IMR-90 (cell line): ENCODE measurements at regions not wholly inside any gene's neighbourhood (a gene's known extent, or its start where the extent isn't known, plus 50 kb on each side); places are given as distances from the start of the nearest gene placed in this dataset.

Experiments
- ATAC-seq: fragments of 200-7000 bp; cut with Tn5 transposase; 2 replicates; pipeline ENCODE4 v1.9.1; 2020; ENCODE audit warnings: low read depth, mild to moderate bottlenecking, moderate library complexity
- BruUV-seq: library from RNA; stranded (reverse); fragments of 400-500 nt; replicated peaks from 2 replicates; lab custom pipeline; 2021; lab: Mats Ljungman, UMichigan
- CTCF ChIA-PET: fragments of 300-600 bp; formaldehyde crosslinking; extraction: SDS; loops from one replicate; lab custom pipeline; 2021; ENCODE audit warnings: antibody characterized with exemption; lab: Yijun Ruan, JAX
- POLR2A ChIA-PET: fragments of 300-600 bp; sonication (Branson Sonifier 250); formaldehyde crosslinking; loops from one replicate; lab custom pipeline; 2022; ENCODE audit warnings: antibody characterized with exemption; ENCODE audit not compliant: unreplicated experiment; lab: Charles Lee
- DNase-seq: peaks from one replicate; pipeline ENCODE4 v3.0.0; 2013
- H2AFZ ChIP-seq: replicated peaks from 2 replicates; pipeline ENCODE3; 2013; ENCODE audit warnings: low read length, mild to moderate bottlenecking; ENCODE audit not compliant: poor library complexity
- H2AK5ac ChIP-seq: 2 replicates; pipeline ENCODE4 v1.6.1; 2013; ENCODE audit warnings: low read depth, low read length, inconsistent platforms
- H2AK9ac ChIP-seq: replicated peaks from 2 replicates; pipeline ENCODE3; 2013; ENCODE audit warnings: mild to moderate bottlenecking, low read depth, low read length, moderate library complexity; ENCODE audit not compliant: poor library complexity
- H2BK120ac ChIP-seq: 2 replicates; pipeline ENCODE4 v1.6.1; 2013; ENCODE audit warnings: low read depth, low read length, inconsistent platforms
- H2BK15ac ChIP-seq: 3 replicates; pipeline ENCODE4 v1.6.1; 2013; ENCODE audit warnings: low read depth, low read length, inconsistent platforms
- H2BK20ac ChIP-seq: 2 replicates; pipeline ENCODE4 v1.6.1; 2013; ENCODE audit warnings: low read depth, mild to moderate bottlenecking, inconsistent platforms, low read length, moderate library complexity
- H2BK5ac ChIP-seq: 2 replicates; pipeline ENCODE4 v1.6.1; 2013; ENCODE audit warnings: mild to moderate bottlenecking, low read depth, low read length, inconsistent platforms; ENCODE audit not compliant: poor library complexity, severe bottlenecking
- H3K14ac ChIP-seq: replicated peaks from 2 replicates; pipeline ENCODE4 v1.6.1; 2013; ENCODE audit warnings: low read depth, low read length, inconsistent platforms
- H3K18ac ChIP-seq: 2 replicates; pipeline ENCODE4 v1.6.1; 2013; ENCODE audit warnings: low read depth, low read length, control low read depth
- H3K23ac ChIP-seq: 2 replicates; pipeline ENCODE4 v1.6.1; 2013; ENCODE audit warnings: low read depth, low read length, inconsistent platforms
- H3K27ac ChIP-seq: 2 replicates; pipeline ENCODE4 v1.5.1; 2013; ENCODE audit warnings: mild to moderate bottlenecking, control low read depth, low read length; ENCODE audit not compliant: insufficient read depth
- H3K27me3 ChIP-seq: 2 replicates; pipeline ENCODE4 v1.6.1; 2013; ENCODE audit warnings: low read length; ENCODE audit not compliant: control insufficient read depth, insufficient read depth
- H3K36me3 ChIP-seq: 2 replicates; pipeline ENCODE4 v1.6.1; 2013; ENCODE audit warnings: low read length, mixed read lengths; ENCODE audit not compliant: control insufficient read depth, insufficient read depth
- H3K4ac ChIP-seq: 2 replicates; pipeline ENCODE4 v1.6.1; 2013; ENCODE audit warnings: low read depth, low read length, inconsistent platforms
- H3K4me1 ChIP-seq: 2 replicates; pipeline ENCODE4 v1.6.1; 2013; ENCODE audit warnings: low read length, mixed read lengths; ENCODE audit not compliant: control insufficient read depth, insufficient read depth
- H3K4me2 ChIP-seq: 2 replicates; pipeline ENCODE4 v1.6.1; 2013; ENCODE audit warnings: low read depth, mild to moderate bottlenecking, control low read depth, low read length, moderate library complexity
- H3K4me3 ChIP-seq: 2 replicates; pipeline ENCODE4 v1.5.1; 2013; ENCODE audit warnings: low read depth, mild to moderate bottlenecking, control low read depth, low read length, moderate library complexity; ENCODE audit not compliant: insufficient read depth
- H3K56ac ChIP-seq: 2 replicates; pipeline ENCODE4 v1.6.1; 2013; ENCODE audit warnings: low read length, inconsistent platforms; ENCODE audit not compliant: insufficient read depth; ENCODE audit errors: extremely low read depth
- H3K79me1 ChIP-seq, 2 experiments: 2 replicates each; pipeline ENCODE4 v1.6.1; 2013; ENCODE audit warnings: low read length in 2 of 2, inconsistent platforms in 1 of 2, low read depth in 1 of 2
- H3K9ac ChIP-seq: 2 replicates; pipeline ENCODE4 v1.6.1; 2013; ENCODE audit warnings: low read depth, low read length, control low read depth
- H3K9me1 ChIP-seq: 2 replicates; pipeline ENCODE4 v1.6.1; 2013; ENCODE audit warnings: low read length, inconsistent platforms; ENCODE audit not compliant: insufficient read depth
- H3K9me3 ChIP-seq: 2 replicates; pipeline ENCODE4 v1.6.1; 2013; ENCODE audit warnings: low read length; ENCODE audit not compliant: control insufficient read depth, insufficient read depth
- H4K20me1 ChIP-seq: 2 replicates; pipeline ENCODE4 v1.6.1; 2013; ENCODE audit warnings: low read length, inconsistent platforms; ENCODE audit not compliant: insufficient read depth
- H4K5ac ChIP-seq: 2 replicates; pipeline ENCODE4 v1.6.1; 2013; ENCODE audit warnings: mild to moderate bottlenecking, low read depth, low read length, control low read depth
- H4K8ac ChIP-seq, 2 experiments: 2 replicates each; pipeline ENCODE4 v1.6.1; 2013; ENCODE audit warnings: low read depth in 2 of 2, low read length in 2 of 2, control low read depth in 1 of 2, inconsistent platforms in 1 of 2
- H4K91ac ChIP-seq: 2 replicates; pipeline ENCODE4 v1.6.1; 2013; ENCODE audit warnings: low read depth, low read length, inconsistent platforms; ENCODE audit not compliant: insufficient read depth
- CHD1 ChIP-seq: IDR thresholded peaks from 2 replicates; pipeline ENCODE4 v1.6.1; 2012; ENCODE audit warnings: low read depth, low read length, improper control_type of control experiment
- CTCF ChIP-seq: conservative IDR thresholded peaks from 2 replicates; pipeline ENCODE4 v1.5.1; 2012; ENCODE audit warnings: mild to moderate bottlenecking, low read depth, low read length, improper control_type of control experiment
- FOS ChIP-seq: fragments of 150-350 bp; IDR thresholded peaks from 2 replicates; pipeline ENCODE4 v1.6.1; 2016; ENCODE audit warnings: low read depth, low read length
- MAZ ChIP-seq: IDR thresholded peaks from 2 replicates; pipeline ENCODE4 v1.6.1; 2012; ENCODE audit warnings: low read depth, mild to moderate bottlenecking, low read length, improper control_type of control experiment, moderate library complexity, borderline replicate concordance
- NFE2L2 ChIP-seq: fragments of 150-350 bp; IDR thresholded peaks from 2 replicates; pipeline ENCODE4 v1.6.1; 2016; ENCODE audit warnings: low read depth, mild to moderate bottlenecking, low read length
- POLR2A ChIP-seq: IDR thresholded peaks from 2 replicates; pipeline ENCODE4 v1.6.1; 2012; ENCODE audit warnings: mild to moderate bottlenecking, low read depth, low read length
- RCOR1 ChIP-seq: IDR thresholded peaks from 2 replicates; pipeline ENCODE4 v1.6.1; 2012; ENCODE audit warnings: mild to moderate bottlenecking, low read length, improper control_type of control experiment; ENCODE audit not compliant: insufficient replicate concordance
- SMC3 ChIP-seq: fragments of 150-350 bp; IDR thresholded peaks from 2 replicates; pipeline ENCODE4 v1.6.1; 2016; ENCODE audit warnings: low read depth, mild to moderate bottlenecking, antibody characterized with exemption, low read length, moderate library complexity
- WGBS, 2 experiments: methylation state at CpG; one replicate each; pipeline versions ENCODE4 v1.1.5 to v1.1.7; 2013; ENCODE audit warnings: missing lambda C conversion rate in 2 of 2; ENCODE audit not compliant: insufficient read length in 1 of 2; ENCODE audit errors: extremely low coverage in 2 of 2; 5-methylcytosine and 5-hydroxymethylcytosine counted together
- dilution Hi-C: fragments of 300-500 bp; cut with HindIII; formaldehyde crosslinking; loops from one replicate; pipeline ENCODE4 v1.14.3; 2018; ENCODE audit warnings: low sequenced_read_pairs; ENCODE audit not compliant: unreplicated experiment
- in situ Hi-C: fragments of 300-500 bp; cut with MboI; formaldehyde crosslinking; loops from 3 replicates; pipeline ENCODE4 v1.14.3; 2019; ENCODE audit warnings: low sequenced_read_pairs, inconsistent platforms, mixed read lengths
- intact Hi-C: fragments of 100-400 bp; cut with micrococcal nuclease; formaldehyde crosslinking; loops from 2 replicates; pipeline ENCODE4 v1.10.0; 2022

- no TSS peak for BruUV-seq
Observed at GRCh38 chr13:72146816-72147215, 279.8 kb upstream of the DACH1 start.

More at GRCh38 chr13:72146816-72147215, 279.8 kb upstream of the DACH1 start:
- H3K9me3 ChIP-seq, result peaks cover 4% of the 10 kb centered on the region; the same call in 1 of the 2 replicates
- DNase-seq (no peak), ATAC-seq (no peak)
- H2AFZ ChIP-seq, result no peak overlapping the region
- no peak overlapping the region for H3K14ac ChIP-seq
- H3K4me3 ChIP-seq, result no peak overlapping the region
- no peaks in the 10 kb centered on the region for H3K36me3 ChIP-seq
- no peak overlapping the region for H3K4me2 ChIP-seq
- no peak overlapping the region for H4K8ac ChIP-seq
- 55% methylated on average over 2 of the region's 5 CpGs; no CpG with 5 or more reads in 1 of the 2 experiments for WGBS, 2 experiments
- H3K9ac ChIP-seq, result no peak overlapping the region
- no peak overlapping the region for H3K23ac ChIP-seq
- H2BK120ac ChIP-seq, result no peak overlapping the region
- ChIA-PET POLR2A (no interaction called here), CTCF (no interaction called here)
- intact Hi-C loops (no loop called here), in situ Hi-C loops (no loop called here), dilution Hi-C loops (no loop called here)
- H4K91ac ChIP-seq, result no peak overlapping the region
- no peaks in the 10 kb centered on the region for H4K20me1 ChIP-seq
- TF ChIP-seq MAZ (no peak), NFE2L2 (no peak), FOS (no peak), RCOR1 (no peak), SMC3 (no peak), POLR2A (no peak), CHD1 (no peak), CTCF (no peak)
- no peak overlapping the region for H3K27ac ChIP-seq
- no peak overlapping the region for H3K18ac ChIP-seq
- no peak overlapping the region for H2AK9ac ChIP-seq
- no peak overlapping the region for H3K4ac ChIP-seq
- no peaks in the 10 kb centered on the region for H3K9me1 ChIP-seq
- H3K27me3 ChIP-seq, result no peaks in the 10 kb centered on the region
- no peaks in the 10 kb centered on the region for H3K4me1 ChIP-seq
- H3K79me1 ChIP-seq, result no peaks in the 10 kb centered on the region
- no peak overlapping the region for H2BK20ac ChIP-seq
- no peak overlapping the region for H2BK5ac ChIP-seq
- no peak overlapping the region for H2AK5ac ChIP-seq
- no peak overlapping the region for H4K5ac ChIP-seq
- no peak overlapping the region for H2BK15ac ChIP-seq
- H3K56ac ChIP-seq, result no peak overlapping the region
